SW 1271 (cell line): ENCODE measurements at regions not wholly inside any gene's neighbourhood (a gene's known extent, or its start where the extent isn't known, plus 50 kb on each side); places are given as distances from the start of the nearest gene placed in this dataset.

Experiments
- DNase-seq, 2 experiments: peaks; one replicate each; lab custom pipeline; 2025; lab: John Stamatoyannopoulos, UW

DNA sequence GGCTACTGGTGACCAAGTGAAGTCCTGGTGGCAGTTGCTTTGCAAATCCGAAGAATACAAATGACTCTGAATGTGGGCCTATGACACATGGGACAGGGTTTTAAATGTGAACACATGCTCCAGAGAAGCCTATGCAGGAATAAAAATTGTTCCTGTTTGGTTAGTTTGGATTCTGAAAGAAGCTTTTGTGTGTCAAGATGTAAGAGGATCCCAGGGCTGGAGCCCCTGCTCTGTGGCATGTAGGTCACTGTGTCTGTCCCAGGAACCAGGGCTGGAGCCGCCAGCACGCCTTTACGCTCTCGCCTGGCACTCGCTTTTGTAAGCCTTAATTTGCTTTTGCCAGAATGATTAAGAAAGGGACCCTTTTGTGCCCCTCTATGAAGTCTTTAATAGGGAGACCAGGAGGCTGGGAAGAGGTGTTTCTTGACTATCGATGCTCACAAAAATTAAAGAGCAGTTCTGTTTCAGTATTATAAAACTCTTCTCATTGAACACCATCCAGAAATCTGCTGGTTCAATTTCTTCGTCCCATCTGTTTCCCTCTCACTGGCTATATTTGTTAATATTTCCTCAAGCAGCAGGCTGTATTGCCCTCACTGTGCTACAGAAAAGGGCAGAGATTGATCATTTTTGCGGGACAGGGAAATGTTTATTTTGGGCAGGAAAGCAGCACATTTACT lies 532.7 kb upstream of the POU3F3 start:
- DNase-seq, result no peak

DNA sequence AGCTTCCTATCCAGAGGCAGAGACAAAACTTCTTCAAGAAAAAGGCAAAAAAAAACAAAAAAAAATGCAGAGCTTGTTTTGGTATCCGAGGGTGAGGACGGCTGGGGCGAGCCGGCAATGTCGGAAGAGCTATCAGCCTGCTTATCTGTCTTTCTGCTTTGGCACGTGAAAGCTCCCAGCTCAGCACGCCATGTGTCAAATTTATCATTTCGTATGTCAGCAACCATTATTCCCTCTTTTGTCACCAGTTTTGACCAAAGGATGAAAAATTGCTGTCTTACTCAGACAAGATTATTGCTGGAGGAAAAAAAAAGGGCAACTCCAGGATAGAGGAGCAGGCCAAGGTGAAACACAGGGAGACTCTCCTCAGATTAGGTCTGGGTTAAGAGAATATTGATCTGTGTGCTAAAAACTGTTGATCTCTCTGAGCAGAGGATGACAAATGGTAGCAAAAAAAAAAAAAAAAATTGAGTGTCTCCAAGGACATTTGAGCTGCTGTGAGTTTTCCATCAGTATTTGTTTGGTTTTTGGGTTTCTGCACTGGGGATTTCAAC lies 532.0 kb upstream of the POU3F3 start:
- no peak for DNase-seq

DNA sequence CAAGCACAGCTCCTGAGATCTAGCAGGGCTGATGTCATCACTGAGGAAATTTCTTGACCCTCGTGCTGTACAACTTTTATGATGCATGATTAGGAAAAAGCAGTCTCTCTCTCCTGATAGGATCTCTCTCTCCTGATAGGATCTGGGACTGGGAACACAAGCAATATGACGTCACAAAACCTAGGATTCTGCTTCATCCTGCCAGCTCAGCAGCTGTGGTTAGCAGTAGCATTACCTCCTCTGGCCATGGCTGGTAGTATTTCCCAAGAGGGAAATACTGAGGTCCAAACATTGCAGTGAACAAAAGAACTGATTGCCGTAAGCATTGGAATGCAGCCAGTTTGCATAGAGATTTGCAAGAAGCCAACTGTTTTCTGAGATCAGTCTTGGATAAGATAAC lies 521.2 kb upstream of the POU3F3 start:
- no peak for DNase-seq

DNA sequence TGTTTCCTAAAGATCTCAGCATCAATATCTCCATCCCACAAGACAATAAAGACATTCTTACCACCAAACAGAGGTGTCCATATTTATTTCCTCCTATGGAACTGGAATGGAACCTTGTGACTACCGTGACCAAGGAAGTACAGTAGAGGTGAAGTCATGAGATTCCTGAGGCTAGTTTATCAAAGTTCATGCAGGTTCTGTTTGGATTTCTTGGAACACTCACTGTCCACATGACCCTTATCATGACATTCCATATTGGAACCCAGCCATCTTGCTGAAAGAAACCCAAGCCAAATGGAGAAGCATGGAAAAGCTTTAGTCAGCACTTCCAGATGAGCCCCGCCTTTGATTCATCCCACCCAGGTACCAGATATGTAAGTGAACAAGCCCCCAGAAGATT lies 516.0 kb upstream of the POU3F3 start:
- DNase-seq, result no peak

DNA sequence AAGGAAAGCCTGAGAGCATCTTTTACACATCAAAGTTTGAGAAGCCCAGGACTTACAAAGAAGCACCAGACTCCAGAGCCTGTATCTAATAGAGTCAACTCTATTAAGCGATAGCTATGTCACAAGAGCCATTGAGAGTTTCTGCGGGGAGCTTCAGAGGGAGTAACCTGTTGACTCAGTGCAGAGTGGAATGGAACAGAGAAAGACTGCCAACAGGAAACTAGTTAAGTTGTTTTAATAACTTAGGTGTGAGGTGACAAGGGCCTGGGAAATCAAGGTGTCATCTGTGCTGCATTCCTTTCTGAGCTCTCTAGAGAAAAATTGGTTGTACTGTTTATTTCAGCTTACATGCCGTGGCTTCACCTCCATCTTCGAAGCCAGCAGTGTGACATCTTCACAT lies 513.8 kb upstream of the POU3F3 start:
- no peak for DNase-seq

DNA sequence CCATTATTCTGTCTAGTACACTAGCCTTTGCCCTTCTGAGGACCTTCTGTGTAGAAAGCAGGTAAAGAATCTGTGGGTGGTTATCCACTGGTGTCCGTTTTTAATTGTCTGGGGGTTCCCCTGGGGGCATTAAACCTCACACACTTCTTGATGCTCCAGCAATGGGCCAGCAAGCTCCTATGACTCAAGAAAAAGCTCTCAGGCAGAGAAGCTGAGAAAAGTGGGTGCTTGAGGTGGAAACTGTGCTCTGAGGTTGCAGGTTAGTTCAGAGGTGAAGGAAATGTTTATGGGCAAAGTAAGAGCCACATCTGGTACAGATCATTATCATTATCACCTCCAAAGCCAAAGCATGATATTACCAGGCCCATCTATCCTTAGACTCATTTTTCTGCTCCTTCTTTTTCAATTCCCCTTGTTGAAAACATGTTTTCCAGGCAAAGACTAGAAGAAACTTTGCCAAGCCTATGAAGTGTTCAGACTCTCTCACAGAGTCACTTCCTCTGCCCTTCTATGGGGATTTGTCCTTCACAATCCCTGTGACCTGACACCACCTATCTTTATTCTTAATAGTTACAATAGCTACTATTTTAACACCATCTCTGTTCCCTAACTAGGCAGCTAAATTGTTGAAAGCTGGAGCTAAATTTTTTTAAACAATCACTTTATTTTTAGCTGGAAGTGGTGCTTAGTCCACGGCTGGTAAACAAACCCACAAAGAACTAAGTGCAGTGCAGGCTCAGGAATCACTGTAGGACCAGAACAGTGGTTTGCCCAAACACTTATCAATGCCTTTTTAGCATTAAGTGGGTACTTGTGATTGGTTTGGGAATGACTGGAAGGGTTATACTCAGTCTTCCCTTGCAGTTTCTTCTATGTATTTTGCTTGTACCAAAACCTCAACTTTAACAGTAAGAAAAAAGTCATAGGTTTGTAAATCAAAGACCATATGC lies 512.8 kb upstream of the POU3F3 start:
- no peak for DNase-seq

DNA sequence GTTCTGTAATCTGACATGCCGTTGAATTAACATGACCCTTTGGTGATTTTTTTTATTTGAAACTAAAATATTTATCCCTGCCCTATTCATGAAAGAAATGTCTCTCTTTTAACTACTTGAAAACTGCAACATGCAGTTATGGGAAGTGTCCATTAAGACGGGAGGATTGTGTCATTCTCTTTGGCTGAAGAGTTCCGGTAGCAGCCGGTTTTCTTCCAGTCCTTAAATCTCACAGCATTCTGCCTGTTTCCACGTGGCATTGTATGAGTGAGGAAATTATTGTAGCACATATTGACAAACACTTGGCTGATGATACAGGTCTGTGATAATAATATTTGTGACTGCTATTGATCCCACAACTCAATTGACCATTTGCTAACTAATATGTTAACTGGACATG lies 509.6 kb upstream of the POU3F3 start:
- DNase-seq, result no peak

DNA sequence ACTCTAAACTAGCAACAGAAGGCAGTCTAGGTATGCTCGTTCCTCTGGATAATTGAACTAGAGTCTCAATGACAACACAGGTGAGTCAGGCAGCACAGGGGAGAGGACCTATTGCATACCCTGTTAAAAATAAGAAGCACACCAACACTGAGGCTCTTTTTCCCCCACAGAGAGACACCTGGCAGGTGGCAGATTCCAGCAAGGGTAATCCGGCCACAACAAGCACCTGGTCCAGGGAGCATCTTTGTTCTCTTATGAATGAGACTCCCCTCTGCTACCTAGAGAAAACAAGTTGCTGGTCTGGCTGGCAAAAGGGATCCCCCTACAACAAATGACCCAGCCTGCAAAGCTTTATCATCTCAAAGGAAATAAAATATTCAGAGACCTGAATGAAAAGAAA lies 508.9 kb upstream of the POU3F3 start:
- DNase-seq, result no peak

DNA sequence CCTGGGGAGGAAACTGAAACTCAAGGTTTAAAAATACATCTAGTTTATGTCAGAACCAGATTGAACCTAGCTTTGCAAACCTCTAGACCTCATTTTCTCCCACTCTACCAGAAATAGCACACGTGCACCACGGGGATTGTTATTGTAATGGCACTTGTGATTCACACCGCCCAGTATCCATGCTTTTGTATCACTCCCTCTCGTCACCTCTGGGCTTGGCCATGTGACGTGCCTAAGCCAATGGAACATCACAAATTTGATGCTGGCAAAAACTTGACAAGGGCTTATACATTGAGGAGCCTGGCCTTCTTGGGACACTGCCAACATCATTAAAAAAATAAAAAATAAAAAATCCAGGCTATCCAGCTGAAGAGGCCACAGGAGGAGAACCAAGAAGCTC lies 495.8 kb upstream of the POU3F3 start:
- DNase-seq, result no peak

DNA sequence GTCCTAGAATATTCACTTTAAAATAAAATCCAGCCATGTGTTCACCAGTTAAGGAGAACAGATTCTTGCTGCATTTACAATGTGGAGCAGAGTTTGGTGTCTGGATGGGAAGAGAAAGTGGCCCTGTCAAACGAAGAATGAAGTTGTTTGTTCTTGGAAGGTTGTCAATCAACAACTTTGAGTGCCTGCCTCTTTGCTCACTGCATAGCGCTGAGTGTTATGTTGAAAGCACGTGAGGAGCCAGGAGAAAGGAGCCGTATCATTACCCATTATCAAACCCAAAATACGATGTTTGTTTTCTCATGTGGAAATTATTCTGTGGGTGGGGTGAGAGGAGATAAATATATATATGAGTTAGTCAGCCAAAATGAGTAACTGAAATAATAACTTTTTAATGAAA lies 492.5 kb upstream of the POU3F3 start:
- DNase-seq, result no peak

DNA sequence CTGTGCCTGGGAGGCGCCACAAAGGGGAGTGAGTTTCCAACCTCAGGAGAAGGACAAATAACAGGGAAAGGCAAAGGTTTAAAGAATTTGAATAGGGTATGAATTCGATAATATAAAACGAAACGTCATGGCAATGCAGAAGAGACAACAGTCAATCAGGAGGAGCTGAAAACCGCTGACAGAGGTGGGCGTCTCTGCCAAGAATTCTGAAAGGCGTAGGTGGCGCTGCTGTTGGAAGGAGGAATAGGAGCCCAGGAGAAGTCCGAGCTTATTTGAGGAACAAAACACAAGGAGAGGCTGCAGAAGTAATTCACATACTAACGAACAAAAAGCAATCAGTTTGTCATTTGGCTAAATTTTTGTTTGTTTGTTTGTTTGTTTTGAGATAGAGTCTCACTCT lies 485.8 kb upstream of the POU3F3 start:
- no peak for DNase-seq

DNA sequence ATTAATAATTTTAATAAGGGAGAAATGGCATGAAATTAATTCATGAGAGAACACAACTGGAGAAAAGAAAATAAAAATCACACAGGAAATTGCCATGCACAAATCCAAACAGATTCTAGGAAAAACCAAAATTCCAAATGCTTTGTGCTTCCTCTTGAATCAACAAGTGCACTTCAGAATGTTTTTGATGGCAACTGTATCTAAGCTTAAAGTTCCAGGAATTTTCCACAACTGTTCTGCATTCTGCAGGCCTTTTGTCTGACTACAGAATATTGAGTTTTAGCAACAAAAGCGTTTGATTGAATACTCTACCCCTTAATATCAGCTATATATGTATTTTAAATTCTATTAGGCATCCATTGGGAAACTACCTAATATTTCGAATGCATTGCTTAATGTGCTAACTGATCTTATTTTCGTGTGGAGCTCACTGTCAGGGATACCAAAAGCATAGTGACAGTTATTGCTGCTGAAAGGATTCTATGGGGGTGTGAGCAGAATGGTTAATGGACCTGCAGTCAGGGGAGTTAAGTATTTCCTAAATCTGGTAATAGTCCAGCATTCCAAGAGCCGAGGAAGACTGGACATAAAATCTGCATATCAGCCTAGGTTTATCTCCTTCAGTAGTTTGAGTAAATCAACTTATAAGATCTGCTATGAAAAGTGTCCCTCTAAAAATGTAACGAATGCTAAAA lies 482.7 kb upstream of the POU3F3 start:
- DNase-seq, result no peak

DNA sequence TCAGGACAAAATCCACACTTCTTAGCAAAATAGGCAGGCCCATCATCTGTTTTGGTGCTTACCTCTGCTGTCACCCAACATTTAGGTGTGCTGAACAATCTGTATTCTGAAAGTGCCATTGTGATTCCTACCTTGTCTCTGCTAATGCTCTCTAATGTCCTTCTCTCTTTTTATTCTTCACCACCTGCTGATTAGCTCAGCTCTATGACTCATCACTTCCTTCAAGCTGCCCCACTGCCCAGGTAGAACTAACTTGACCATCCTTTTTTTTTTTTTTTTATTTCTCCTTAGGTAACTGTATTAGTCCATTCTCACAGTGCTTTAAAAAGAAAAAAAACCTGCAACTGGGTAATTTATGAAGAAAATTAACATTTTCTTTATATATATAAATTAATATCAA lies 478.7 kb upstream of the POU3F3 start:
- no peak for DNase-seq

DNA sequence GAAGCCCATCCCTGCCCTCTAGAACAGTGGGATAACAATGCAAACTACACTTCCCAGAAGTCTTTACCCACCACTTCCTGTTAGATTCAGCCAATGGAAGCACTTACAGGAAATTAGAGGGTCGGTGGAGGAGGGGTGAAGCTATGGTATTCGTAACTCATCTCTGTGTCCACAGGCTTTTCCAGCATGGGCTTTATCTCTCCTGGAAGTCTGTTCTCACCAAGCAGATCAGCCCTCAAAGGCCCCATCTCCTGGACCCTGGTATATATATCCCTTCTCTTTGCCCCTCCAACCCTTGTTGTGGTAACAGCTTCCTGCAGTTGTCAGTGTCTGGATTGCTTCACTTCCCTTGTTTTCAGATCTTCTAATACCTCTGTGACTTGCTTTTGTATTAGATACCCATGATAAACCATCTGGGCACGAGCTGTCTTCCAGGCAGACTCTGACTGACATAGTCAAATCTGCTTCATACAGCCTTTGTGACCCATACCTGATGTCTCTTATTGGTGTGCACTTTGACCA lies 475.0 kb upstream of the POU3F3 start:
- no peak for DNase-seq

DNA sequence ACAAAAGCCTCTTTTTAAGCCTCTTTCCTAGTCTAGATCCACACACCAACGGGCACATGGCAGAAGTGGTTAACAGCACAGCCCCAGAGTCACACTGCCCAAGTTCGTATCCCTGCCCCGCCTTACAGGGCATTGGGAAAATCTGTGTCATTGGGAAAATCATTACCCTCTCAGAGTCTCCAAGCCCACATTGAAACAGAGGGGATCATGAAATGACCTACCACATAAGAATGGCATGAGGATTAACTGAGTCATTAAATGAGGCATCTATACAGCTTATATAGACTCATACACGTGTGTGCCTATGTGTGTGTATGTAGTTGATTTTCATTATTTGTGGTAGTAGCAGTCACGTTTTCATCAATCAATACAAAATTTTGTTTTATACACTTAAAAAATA lies 469.0 kb upstream of the POU3F3 start:
- DNase-seq, result no peak

DNA sequence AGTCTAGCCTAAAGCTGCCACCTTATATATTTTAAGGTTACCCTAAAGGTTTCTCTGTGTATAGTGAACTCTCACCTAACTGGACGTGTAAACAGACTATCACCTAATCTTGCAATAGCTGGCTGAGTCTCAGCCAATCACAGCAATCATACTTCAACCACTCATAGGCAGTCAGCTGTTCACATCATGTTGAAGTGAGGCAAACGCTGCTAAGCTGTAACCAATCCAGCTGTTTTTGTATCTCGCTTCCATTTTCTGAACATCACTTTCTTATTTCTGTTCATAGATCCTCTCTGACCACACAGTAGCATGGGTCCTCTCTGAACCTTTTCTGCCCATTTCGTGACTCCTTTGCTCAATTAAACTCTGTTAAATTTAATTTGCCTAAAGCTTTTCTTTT lies 468.2 kb upstream of the POU3F3 start:
- DNase-seq, result no peak

DNA sequence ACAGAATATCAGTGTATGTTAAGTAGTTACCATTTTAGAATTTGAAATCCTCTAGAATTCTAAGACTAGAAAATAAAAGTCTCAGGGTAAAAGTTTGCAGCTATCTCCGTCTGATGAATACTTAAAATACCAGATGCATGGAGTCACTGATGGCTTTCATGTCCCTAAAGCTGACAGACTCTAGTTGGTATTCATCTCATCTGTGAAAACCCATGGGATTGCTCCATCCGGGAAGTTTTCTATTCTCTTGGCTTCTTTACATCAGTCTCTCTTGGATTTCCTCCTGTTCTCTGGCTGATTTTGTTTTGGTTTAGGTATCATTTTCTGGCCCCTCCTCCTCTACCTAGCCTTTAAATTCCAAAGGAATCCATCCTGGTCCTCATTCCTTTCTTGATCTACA lies 465.6 kb upstream of the POU3F3 start:
- DNase-seq, result no peak

DNA sequence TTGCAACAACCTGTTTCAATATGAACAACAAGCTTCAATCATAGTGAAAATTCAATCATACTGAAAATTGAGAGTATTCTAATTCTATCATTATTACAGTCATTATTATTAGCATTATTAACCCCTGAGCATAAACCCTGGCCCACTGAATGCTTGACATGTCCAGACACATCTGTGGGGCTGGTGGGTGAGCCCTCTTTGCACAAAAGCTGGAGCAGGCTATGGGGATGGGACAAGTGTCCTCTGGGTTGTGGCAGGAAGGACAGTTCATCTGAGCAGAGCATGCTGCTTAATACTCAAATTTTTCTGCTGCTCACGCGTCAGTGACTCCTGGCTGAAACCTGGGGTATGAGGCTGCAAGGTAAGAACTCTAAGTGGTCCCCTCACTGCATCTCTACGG lies 451.1 kb upstream of the POU3F3 start:
- DNase-seq, result no peak

DNA sequence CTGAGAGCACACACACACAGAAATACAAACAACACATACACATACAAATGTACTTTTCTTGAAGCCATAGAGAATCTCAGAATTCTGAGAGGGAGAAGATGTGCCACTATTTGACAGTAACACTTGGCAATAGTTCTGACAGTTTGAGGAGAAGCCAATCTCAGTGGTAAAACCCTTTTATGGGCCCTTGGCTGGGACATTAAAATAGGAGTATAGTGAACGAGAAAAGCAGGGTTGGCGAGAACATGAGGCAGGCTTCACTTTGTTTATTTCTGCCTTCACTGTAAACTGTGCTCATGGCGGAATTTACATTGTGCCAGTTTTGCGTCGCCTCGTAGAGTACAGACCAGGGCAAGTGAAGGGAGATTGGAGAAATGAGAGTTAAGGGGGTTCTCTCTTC lies 449.4 kb upstream of the POU3F3 start:
- DNase-seq, result no peak

DNA sequence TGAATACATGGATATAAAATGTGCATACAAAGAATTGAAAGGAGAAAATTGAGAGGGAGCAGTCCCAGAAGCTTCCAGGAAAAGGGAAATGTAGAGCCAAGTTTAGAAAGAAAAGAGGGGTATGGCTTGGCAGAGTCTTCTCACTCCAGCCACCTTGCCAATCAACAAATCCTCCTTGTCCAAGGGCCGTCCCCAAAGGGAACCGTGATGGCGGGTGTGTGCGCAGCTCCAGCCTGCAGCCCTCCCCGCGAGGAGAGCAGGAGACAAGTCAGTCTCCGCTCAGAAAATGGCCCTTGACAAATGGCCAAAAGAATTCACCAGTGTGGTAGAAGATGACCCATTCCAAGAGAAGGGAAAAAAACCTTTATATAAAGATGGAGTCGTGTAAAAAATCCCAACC lies 448.3 kb upstream of the POU3F3 start:
- DNase-seq, result no peak

DNA sequence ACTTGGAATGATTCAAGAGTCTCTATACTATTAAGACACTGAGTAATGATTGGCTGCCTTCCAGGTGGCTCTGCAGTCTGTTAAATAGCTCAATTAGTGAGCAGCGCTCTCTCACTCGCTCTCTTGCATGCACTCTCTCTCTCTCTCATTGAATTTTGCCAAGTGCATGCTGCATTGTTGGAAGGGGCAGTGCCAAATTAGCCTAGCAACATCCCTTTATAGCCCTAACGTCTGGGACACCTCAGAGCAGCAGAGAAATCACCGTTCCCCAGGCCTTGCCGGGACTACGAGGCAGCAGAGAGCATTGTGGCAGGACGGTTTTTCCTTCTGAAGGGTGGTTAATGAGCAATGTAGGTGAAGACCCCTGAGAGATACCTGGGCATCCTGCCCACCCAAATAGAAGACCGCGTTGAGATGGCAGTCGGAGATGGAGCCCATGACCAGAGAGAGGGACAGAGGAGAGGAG lies 447.6 kb upstream of the POU3F3 start:
- no peak for DNase-seq

DNA sequence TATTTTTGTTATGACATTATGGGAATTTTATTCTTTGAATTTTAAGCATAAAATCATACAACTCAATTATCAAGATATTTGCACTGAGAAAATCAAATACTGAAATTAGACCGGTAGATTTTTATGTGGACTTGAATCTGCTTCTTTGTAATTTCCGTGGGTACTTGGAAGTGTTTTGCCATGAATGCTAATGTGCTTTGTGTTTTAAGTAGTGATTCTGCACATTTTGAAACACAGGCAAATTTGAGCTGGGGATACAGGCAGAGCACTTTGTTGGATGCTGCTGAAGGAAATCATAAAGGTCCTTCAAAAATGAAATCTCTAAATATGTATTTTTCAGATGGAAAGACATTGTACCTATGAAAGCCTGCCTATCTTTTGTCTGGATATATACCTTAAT lies 446.3 kb upstream of the POU3F3 start:
- DNase-seq, result no peak
